ENCODE measurements at regions not wholly inside any gene's neighbourhood (a gene's known extent, or its start where the extent isn't known, plus 50 kb on each side); places are given as distances from the start of the nearest gene placed in this dataset.

- Histone ChIP-seq H3K4me1 (ENCODE audit: control insufficient read depth in 1 of 2, insufficient read depth in 2 of 2, low read depth in 1 of 2, low read length in 1 of 2) (no peaks in the 10 kb centered on the region), H3K36me3 (replicated peaks in 1 of 2; ENCODE audit: control insufficient read depth in 1 of 2, insufficient read depth in 2 of 2, low read length in 1 of 2) (no peaks in the 10 kb centered on the region), H2AFZ (ENCODE audit: low read depth) (no peak overlapping the region), H3K27ac (ENCODE audit: low read depth in 2 of 2, low read length in 1 of 2) (no peak overlapping the region), H3K9ac (no peak overlapping the region), H3K9me3 (no peaks in the 10 kb centered on the region), H4K20me1 (ENCODE audit: insufficient read depth) (no peaks in the 10 kb centered on the region), H3F3A (replicated peaks; ENCODE audit: insufficient read depth) (no peaks in the 10 kb centered on the region), H3K9me2 (no peaks in the 10 kb centered on the region), H3K27me3 (ENCODE audit: insufficient read depth) (no peaks in the 10 kb centered on the region), H3K4me3 (ENCODE audit: low read depth in 2 of 2, low read length in 1 of 2) (no peak overlapping the region), H3K79me2 (ENCODE audit: insufficient read depth) (no peaks in the 10 kb centered on the region), H3K4me2 (no peak overlapping the region)
- CTCF ChIA-PET = no interaction called here
- POLR2A ChIA-PET = no interaction called here
- DNase-seq = no peak
- TF ChIP-seq, protein P1, sequence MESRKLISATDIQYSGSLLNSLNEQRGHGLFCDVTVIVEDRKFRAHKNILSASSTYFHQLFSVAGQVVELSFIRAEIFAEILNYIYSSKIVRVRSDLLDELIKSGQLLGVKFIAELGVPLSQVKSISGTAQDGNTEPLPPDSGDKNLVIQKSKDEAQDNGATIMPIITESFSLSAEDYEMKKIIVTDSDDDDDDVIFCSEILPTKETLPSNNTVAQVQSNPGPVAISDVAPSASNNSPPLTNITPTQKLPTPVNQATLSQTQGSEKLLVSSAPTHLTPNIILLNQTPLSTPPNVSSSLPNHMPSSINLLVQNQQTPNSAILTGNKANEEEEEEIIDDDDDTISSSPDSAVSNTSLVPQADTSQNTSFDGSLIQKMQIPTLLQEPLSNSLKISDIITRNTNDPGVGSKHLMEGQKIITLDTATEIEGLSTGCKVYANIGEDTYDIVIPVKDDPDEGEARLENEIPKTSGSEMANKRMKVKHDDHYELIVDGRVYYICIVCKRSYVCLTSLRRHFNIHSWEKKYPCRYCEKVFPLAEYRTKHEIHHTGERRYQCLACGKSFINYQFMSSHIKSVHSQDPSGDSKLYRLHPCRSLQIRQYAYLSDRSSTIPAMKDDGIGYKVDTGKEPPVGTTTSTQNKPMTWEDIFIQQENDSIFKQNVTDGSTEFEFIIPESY (IDR thresholded peaks at IDR 0.05; ENCODE audit: borderline replicate concordance, low read depth) = no peak
- TF ChIP-seq POLR2AphosphoS5 (IDR thresholded peaks at IDR 0.05; ENCODE audit: low read depth, low read length) (no peak), RCOR1 (IDR thresholded peaks at IDR 0.05; ENCODE audit: low read length) (no peak), CHD2 (IDR thresholded peaks at IDR 0.05; ENCODE audit: low read length, partially characterized antibody) (no peak), NRF1 (IDR thresholded peaks at IDR 0.05; ENCODE audit: low read depth, low read length) (no peak), JUND (IDR thresholded peaks at IDR 0.05) (no peak)
- TF ChIP-seq, protein P2, sequence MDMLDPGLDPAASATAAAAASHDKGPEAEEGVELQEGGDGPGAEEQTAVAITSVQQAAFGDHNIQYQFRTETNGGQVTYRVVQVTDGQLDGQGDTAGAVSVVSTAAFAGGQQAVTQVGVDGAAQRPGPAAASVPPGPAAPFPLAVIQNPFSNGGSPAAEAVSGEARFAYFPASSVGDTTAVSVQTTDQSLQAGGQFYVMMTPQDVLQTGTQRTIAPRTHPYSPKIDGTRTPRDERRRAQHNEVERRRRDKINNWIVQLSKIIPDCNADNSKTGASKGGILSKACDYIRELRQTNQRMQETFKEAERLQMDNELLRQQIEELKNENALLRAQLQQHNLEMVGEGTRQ (IDR thresholded peaks at IDR 0.05; ENCODE audit: borderline replicate concordance, low read depth, low read length) = no peak
Observed at GRCh38 chr5:25764733-25765132, 1120.0 kb upstream of the CDH10 start.

GRCh38 chr5:25763781-25764180 lies 1119.0 kb upstream of the CDH10 start:
- H3K9ac ChIP-seq = no peak overlapping the region
- H3F3A ChIP-seq (replicated peaks; ENCODE audit: insufficient read depth) = no peaks in the 10 kb centered on the region
- TF ChIP-seq GABPA (IDR thresholded peaks at IDR 0.05; ENCODE audit: low read depth) (no peak), TEAD4 (IDR thresholded peaks at IDR 0.05; ENCODE audit: borderline replicate concordance, insufficient read depth) (no peak), RAD21 (IDR thresholded peaks at IDR 0.05; ENCODE audit: low read length) (no peak), FOSL2 (IDR thresholded peaks at IDR 0.05; ENCODE audit: borderline replicate concordance, low read depth) (no peak), ELF1 (IDR thresholded peaks at IDR 0.05) (no peak), RXRA (IDR thresholded peaks at IDR 0.05; ENCODE audit: borderline replicate concordance, low read depth) (no peak), SIN3A (IDR thresholded peaks at IDR 0.05; ENCODE audit: borderline replicate concordance, low read depth, low read length) (no peak), FOXJ3 (CRISPR knock-in tag; IDR thresholded peaks at IDR 0.05) (no peak), POLR2AphosphoS5 (IDR thresholded peaks at IDR 0.05; ENCODE audit: low read depth, low read length) (no peak), GATA2 (CRISPR knock-in tag; IDR thresholded peaks at IDR 0.05) (no peak), MXI1 (IDR thresholded peaks at IDR 0.05; ENCODE audit: low read depth, low read length) (no peak), YY1 (IDR thresholded peaks at IDR 0.05; ENCODE audit: low read depth) (no peak), EP300 (IDR thresholded peaks at IDR 0.05; ENCODE audit: borderline replicate concordance in 1 of 2, low read depth in 1 of 2, low read length in 1 of 2) (no peak), TCF12 (IDR thresholded peaks at IDR 0.05) (no peak), RFX5 (IDR thresholded peaks at IDR 0.05; ENCODE audit: low read length) (no peak), SMC3 (IDR thresholded peaks at IDR 0.05; ENCODE audit: low read depth, low read length) (no peak)
- TF ChIP-seq, protein P2 (IDR thresholded peaks at IDR 0.05; ENCODE audit: borderline replicate concordance, low read depth, low read length) = no peak
- TF ChIP-seq, protein P3, sequence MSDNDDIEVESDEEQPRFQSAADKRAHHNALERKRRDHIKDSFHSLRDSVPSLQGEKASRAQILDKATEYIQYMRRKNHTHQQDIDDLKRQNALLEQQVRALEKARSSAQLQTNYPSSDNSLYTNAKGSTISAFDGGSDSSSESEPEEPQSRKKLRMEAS (IDR thresholded peaks at IDR 0.05; ENCODE audit: low read depth) = no peak
- TF ChIP-seq, protein P4, sequence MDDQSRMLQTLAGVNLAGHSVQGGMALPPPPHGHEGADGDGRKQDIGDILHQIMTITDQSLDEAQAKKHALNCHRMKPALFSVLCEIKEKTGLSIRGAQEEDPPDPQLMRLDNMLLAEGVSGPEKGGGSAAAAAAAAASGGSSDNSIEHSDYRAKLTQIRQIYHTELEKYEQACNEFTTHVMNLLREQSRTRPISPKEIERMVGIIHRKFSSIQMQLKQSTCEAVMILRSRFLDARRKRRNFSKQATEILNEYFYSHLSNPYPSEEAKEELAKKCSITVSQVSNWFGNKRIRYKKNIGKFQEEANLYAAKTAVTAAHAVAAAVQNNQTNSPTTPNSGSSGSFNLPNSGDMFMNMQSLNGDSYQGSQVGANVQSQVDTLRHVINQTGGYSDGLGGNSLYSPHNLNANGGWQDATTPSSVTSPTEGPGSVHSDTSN (IDR thresholded peaks at IDR 0.05) = no peak
- TF ChIP-seq, protein P5, sequence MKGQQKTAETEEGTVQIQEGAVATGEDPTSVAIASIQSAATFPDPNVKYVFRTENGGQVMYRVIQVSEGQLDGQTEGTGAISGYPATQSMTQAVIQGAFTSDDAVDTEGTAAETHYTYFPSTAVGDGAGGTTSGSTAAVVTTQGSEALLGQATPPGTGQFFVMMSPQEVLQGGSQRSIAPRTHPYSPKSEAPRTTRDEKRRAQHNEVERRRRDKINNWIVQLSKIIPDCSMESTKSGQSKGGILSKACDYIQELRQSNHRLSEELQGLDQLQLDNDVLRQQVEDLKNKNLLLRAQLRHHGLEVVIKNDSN (IDR thresholded peaks at IDR 0.05; ENCODE audit: borderline replicate concordance, low read depth) = no peak
- H3K27ac ChIP-seq (ENCODE audit: low read depth in 2 of 2, low read length in 1 of 2) = no peak overlapping the region
- H3K4me3 ChIP-seq (ENCODE audit: low read depth in 2 of 2, low read length in 1 of 2) = no peak overlapping the region
- no peaks in the 10 kb centered on the region for H3K9me2 ChIP-seq
- H3K27me3 ChIP-seq (ENCODE audit: insufficient read depth) = no peaks in the 10 kb centered on the region
- POLR2A ChIA-PET = no interaction called here
- no peak for DNase-seq
- H3K4me1 ChIP-seq (ENCODE audit: control insufficient read depth in 1 of 2, insufficient read depth in 2 of 2, low read depth in 1 of 2, low read length in 1 of 2) = no peaks in the 10 kb centered on the region
- WGBS (ENCODE audit: low lambda C conversion rate) = 3% methylated on average over 3 of the region's 3 CpGs
- H4K20me1 ChIP-seq (ENCODE audit: insufficient read depth) = no peaks in the 10 kb centered on the region
- H2AFZ ChIP-seq (ENCODE audit: low read depth) = no peak overlapping the region
- no peak overlapping the region for H3K4me2 ChIP-seq
- H3K79me2 ChIP-seq (ENCODE audit: insufficient read depth) = no peaks in the 10 kb centered on the region
- no peaks in the 10 kb centered on the region for H3K36me3 ChIP-seq (replicated peaks in 1 of 2; ENCODE audit: control insufficient read depth in 1 of 2, insufficient read depth in 2 of 2, low read length in 1 of 2)
- no peaks in the 10 kb centered on the region for H3K9me3 ChIP-seq
- CTCF ChIA-PET = no interaction called here

Measured in SK-N-SH (cell line).